A549 (cell line): ENCODE measurements at regions not wholly inside any gene's neighbourhood (a gene's known extent, or its start where the extent isn't known, plus 50 kb on each side); places are given as distances from the start of the nearest gene placed in this dataset.

Experiments
- FOSL2 ChIP-seq, 2 experiments: fragments of 450-650 bp in 1 of 2; fragments of >200 bp in 1 of 2; sonication (Bioruptor Twin) in 1 of 2; formaldehyde crosslinking; IDR thresholded peaks; 2 replicates each; pipeline versions ENCODE4 v1.5.0 to v1.6.1; 2016 to 2020; ENCODE audit warnings: mild to moderate bottlenecking in 1 of 2, moderate library complexity in 1 of 2
- MAZ ChIP-seq: fragments of 150-350 bp; IDR thresholded peaks from 2 replicates; pipeline ENCODE4 v1.6.1; 2014; ENCODE audit warnings: antibody characterized with exemption, low read depth, low read length, borderline replicate concordance
- MYC ChIP-seq: IDR thresholded peaks from 2 replicates; pipeline ENCODE4 v1.6.1; 2012; ENCODE audit warnings: mild to moderate bottlenecking, inconsistent platforms, low read length, improper control_type of control experiment, borderline replicate concordance
- POLR2A ChIP-seq: IDR thresholded peaks from 2 replicates; pipeline ENCODE4 v1.6.1; 2012; ENCODE audit warnings: mild to moderate bottlenecking, low read length
- TF ChIP-seq, protein P1 (sequence below): fragments of >200 bp; sonication (Bioruptor Twin); formaldehyde crosslinking; IDR thresholded peaks from 3 replicates; pipeline ENCODE4 v1.5.1; 2016

DNA sequence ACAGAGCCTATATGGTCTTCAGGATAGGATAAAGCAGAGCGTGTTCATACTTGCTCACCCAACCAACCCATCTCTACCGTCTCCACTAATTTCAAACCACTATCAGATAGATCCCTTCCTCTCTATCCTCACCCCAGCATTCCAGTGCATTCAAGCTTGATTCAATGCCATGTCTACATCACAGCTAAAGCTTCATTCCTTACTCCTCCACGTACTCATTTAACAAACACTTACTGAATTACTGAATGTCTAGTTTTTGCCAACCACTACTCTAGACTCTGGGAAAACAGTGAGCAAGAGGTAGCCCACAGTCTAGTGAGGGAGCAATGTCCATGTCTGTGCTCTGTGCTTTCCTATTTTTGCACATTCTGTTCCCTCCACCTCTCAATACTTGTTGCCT is 163.5 kb upstream of the MSX2 start:
- TF ChIP-seq, protein P1, sequence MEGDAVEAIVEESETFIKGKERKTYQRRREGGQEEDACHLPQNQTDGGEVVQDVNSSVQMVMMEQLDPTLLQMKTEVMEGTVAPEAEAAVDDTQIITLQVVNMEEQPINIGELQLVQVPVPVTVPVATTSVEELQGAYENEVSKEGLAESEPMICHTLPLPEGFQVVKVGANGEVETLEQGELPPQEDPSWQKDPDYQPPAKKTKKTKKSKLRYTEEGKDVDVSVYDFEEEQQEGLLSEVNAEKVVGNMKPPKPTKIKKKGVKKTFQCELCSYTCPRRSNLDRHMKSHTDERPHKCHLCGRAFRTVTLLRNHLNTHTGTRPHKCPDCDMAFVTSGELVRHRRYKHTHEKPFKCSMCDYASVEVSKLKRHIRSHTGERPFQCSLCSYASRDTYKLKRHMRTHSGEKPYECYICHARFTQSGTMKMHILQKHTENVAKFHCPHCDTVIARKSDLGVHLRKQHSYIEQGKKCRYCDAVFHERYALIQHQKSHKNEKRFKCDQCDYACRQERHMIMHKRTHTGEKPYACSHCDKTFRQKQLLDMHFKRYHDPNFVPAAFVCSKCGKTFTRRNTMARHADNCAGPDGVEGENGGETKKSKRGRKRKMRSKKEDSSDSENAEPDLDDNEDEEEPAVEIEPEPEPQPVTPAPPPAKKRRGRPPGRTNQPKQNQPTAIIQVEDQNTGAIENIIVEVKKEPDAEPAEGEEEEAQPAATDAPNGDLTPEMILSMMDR, result no peak
- TF ChIP-seq MAZ, result no peak
- no peak for TF ChIP-seq FOSL2 (IDR thresholded peaks at IDR 0.05)
- TF ChIP-seq FOSL2 (CRISPR knock-in tag; IDR thresholded peaks at IDR 0.05), result no peak
- TF ChIP-seq MYC, result no peak
- no peak for TF ChIP-seq POLR2A
